H1 (cell line): ENCODE measurements at regions not wholly inside any gene's neighbourhood (a gene's known extent, or its start where the extent isn't known, plus 50 kb on each side); places are given as distances from the start of the nearest gene placed in this dataset.

Experiments
- ASH2L ChIP-seq: fragments of 200-600, 300-600 bp; sonication (generic); IDR thresholded peaks from one replicate; pipeline ENCODE4 v1.7.1; 2017; ENCODE audit warnings: low read length
- CREB1 ChIP-seq: IDR thresholded peaks from 2 replicates; pipeline ENCODE4 v1.6.1; 2012; ENCODE audit warnings: inconsistent platforms
- GABPA ChIP-seq: IDR thresholded peaks from 2 replicates; pipeline ENCODE4 v1.6.1; 2011; ENCODE audit warnings: mild to moderate bottlenecking, low read length, moderate library complexity, borderline replicate concordance; ENCODE audit not compliant: insufficient read depth
- KDM5A ChIP-seq: fragments of 200-600 bp; IDR thresholded peaks from 2 replicates; pipeline ENCODE4 v1.7.1; 2012; ENCODE audit warnings: mild to moderate bottlenecking, low read length, inconsistent platforms, mixed read lengths
- RXRA ChIP-seq: IDR thresholded peaks from 2 replicates; pipeline ENCODE4 v1.6.1; 2011; ENCODE audit warnings: low read depth, mild to moderate bottlenecking, low read length, moderate library complexity; ENCODE audit not compliant: insufficient read depth
- SIN3A ChIP-seq, 2 experiments: IDR thresholded peaks in 1 of 2; conservative IDR thresholded peaks in 1 of 2; 2 replicates each; pipeline ENCODE4 v1.6.1; 2011 to 2012; ENCODE audit warnings: low read length in 2 of 2, improper control_type of control experiment in 1 of 2, low read depth in 1 of 2, mild to moderate bottlenecking in 1 of 2
- TBP ChIP-seq: IDR thresholded peaks from 2 replicates; pipeline ENCODE4 v1.6.1; 2011; ENCODE audit warnings: low read depth, low read length, improper control_type of control experiment
- TCF12 ChIP-seq: IDR thresholded peaks from 2 replicates; pipeline ENCODE4 v1.6.1; 2011; ENCODE audit warnings: low read depth, mild to moderate bottlenecking, low read length

GRCh38 chr11:16613512-16614381, 124.7 kb upstream of the C11orf58 start (continued):
- TF ChIP-seq TBP (peak; percentile 71; the same call in 1 of the 2 replicates), RXRA (0 out of 2 replicates have a peak, but pooled peaks have one; percentile 38), KDM5A (no peak), GABPA (no peak), ASH2L (peak; percentile 82), SIN3A (conservative IDR thresholded peaks at IDR 0.05 in 1 of 2, IDR thresholded peaks at IDR 0.05 in 1 of 2; ENCODE audit: low read depth in 1 of 2, low read length in 2 of 2) (0 out of 4 replicates have a peak, but pooled peaks of 1 of the 2 experiments have one; percentile 54), CREB1 (no peak), TCF12 (0 out of 2 replicates have a peak, but pooled peaks have one; percentile 12)
